ENCODE measurements at regions not wholly inside any gene's neighbourhood (a gene's known extent, or its start where the extent isn't known, plus 50 kb on each side); places are given as distances from the start of the nearest gene placed in this dataset.
A peak's percentile ranks its signal among the peaks of the same experiment; 100 is the strongest.

- DNase-seq (ENCODE audit: low spot score) = no peak
Measured at GRCh38 chr7:35386816-35387706, 133.2 kb upstream of the TBX20 start.

DNA sequence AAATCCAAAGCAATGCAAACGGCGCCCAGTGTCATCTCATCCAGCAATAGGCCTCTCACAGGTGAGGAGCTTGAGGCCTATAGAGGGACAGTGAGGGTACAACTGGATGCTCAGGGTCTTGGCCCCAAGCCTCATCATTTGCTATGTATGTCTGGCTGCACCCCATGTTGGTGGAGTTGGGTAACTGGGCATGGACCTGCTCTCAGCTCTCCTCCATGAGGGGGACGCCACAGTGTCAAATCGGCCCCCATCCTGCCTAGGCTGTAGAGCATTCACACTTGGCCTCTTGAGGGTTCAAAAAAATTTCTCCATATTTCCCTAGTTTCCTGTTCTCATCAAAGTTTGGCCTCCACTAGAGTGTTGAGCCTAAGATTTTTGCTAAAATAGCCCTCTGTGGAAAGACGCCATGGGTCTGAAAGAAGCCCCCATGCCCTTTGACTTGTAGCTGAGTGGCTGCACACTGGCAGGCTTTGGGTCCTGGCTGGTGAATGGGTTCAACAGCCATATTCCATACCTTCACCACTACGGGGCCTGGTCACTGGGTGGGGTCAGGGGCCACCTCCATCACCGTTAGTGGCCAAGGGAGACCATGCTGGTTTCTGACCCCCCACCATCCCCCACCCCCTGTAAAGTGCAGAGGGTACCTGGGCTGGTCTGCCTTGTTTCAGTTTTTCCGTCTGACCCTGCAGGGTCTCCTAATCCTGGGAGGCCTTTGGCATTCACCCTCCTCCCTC, 132.3 kb upstream of the TBX20 start:
- DNase-seq (ENCODE audit: low spot score) = no peak

GRCh38 chr7:35384761-35385700, 131.1 kb upstream of the TBX20 start:
- DNase-seq (ENCODE audit: low spot score) = no peak

GRCh38 chr7:35380739-35381224, 126.9 kb upstream of the TBX20 start:
- no peak for DNase-seq (ENCODE audit: low spot score)

DNA sequence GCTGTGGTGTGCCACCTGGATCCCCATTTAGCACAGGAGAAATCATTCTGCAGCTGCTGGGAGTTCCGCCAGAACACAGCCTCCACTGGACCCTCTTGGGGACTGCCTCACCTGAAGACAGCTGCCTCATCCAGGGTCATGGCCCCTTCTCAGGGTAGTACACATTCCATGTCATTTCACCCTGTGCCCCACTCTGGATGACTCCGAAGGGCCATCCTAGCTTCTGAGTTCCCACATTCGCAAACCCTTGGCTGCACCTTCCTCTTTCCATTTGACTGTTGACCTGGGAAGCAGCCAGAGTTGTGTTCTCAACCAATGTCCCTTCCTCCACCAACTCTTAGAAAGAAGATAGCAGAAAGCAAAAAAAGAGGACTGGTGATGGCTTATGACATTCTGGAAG, 125.6 kb upstream of the TBX20 start:
- DNase-seq (ENCODE audit: low spot score) = no peak

DNA sequence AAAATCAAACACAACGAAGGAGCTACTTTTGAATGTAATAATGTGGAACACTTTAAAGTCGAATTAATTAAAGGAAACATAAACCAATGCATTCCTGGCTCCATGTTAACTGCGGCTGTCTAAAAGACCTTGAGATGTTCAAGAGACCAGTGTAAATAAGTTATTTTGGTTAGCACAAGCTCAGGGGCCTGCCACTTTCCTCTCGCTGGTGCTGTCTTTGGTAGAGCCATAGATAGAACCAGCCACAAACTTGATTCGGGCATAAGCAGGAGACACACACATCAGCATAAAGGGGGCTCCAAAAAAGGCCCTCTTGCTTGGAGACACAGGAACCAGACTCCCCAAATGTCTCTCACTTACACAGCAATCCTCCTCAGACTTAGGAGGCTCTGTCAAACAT, 121.6 kb upstream of the TBX20 start:
- DNase-seq (ENCODE audit: low spot score) = no peak

DNA sequence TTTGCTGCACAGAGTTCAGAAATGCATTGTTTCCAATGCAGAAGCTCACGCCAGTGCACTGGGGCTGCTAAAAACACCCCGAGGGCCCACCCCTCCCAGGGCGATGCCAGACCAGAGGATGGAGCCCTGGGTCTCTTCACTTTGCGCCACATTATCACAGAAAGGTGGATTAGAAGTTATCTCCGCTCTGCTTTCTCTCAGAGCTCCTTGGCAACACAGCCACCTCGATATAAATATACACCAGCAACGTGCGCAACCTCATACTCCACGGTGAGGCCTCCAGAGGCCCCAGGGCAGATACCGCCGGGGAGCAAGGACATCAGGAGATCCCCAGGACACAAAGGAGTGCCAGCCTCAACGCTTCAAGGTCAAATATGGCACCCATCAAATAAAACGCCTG, 121.0 kb upstream of the TBX20 start:
- peak; percentile 13 for DNase-seq (ENCODE audit: low spot score)

DNA sequence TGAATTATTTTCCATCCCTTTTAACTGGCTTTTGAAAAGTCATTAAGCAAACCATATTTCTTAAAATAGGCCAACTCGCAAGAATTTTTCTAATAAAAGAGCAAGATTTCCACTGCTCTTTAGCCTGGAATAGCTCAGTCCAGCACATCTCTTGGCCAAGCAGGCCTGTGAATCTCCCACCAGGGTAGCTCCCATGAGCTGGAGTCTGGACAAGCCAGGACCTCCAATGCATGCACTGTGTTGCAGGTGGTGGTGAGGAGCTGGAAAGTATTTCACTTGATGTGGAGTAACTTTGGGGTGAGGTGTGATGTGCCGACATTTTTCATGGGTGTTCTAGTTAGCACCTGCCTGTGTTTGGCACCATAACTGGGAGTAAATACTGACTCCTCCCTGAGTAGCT, 117.3 kb upstream of the TBX20 start:
- no peak for DNase-seq (ENCODE audit: low spot score)

GRCh38 chr7:35370687-35371086, 116.8 kb upstream of the TBX20 start:
- DNase-seq (ENCODE audit: low spot score) = no peak

- DNase-seq (ENCODE audit: low spot score) = no peak
Measured at GRCh38 chr7:35366167-35367155, 112.6 kb upstream of the TBX20 start.

DNA sequence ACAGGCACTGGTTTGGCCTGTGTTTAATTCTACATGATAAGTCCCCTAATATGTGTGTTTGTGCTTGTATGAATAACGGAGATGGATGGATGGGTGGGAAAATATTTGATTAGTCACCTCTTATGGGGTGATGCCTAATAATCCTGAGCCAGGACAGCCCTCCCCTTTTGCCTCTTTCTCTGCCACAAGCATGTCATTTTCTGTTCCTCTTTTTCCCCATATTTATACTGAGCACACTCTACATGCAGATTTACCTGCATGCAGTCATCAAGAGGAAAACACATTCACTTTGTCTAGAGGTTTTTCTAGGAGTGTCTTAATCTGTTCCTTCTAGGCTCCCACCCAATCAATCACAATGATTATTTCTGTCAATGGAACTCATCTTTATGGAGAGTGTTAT, 111.6 kb upstream of the TBX20 start:
- no peak for DNase-seq (ENCODE audit: low spot score)

- no peak for DNase-seq (ENCODE audit: low spot score)
Measured at GRCh38 chr7:35362341-35362740, 108.4 kb upstream of the TBX20 start.

DNA sequence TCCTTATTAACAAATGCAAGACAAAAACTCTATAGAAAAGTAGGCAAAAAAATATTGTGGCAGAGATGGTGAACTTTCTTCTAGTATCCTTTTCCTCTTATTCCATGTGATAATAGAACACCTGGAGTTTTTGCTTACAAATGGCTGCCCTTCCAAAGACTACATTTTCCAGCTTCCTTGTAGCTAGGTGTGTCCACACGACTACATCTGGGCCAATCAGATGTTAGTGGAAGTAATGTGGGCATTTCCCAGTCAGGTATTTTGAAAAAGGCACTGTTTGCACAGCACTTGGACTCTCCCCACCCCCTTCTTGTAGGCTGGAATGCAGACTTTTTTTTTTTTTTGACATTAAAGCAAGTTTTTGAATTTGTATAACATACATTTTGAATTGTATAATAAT, 105.5 kb upstream of the TBX20 start:
- no peak for DNase-seq (ENCODE audit: low spot score)

DNA sequence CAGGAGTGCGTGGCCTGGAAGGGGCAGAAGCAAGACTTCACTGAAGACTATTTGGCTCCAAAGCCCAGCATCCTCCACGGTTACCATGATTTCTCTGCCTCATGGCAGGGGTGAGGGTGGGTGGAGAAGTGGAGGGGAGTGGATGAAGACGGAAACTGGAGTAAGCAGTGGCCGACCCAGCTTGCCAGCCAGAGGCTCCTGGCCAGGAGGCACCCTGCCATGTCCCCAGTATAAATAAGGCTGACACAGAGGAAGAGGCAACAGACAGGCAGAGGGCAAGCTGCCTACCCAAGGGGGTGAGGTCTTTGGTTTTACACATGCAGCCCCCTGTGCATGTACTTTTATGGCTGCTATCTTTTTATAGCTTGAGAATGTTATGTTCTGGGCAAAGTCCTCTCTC, 102.6 kb upstream of the TBX20 start:
- DNase-seq (ENCODE audit: low spot score) = no peak

DNA sequence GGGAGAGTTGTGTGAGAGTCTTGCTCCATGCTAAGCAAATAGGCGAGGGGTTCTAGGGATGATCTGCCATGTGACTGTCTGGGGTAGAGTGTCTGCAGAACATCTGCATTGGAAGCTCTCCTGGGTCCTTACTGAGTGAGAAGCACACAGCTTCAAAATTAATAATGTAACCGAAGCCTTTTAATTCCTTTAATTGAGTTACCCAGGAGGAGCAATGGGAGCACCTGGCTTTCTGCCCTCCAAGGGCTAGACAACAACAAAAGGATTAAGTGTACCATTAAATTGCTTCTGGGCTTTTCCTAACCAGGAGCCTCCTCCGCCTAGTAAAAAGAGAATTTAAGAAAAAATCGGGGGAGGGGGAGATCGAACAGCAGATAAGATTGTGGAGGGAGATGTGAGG, 102.0 kb upstream of the TBX20 start:
- no peak for DNase-seq (ENCODE audit: low spot score)

- no peak for DNase-seq (ENCODE audit: low spot score)
Measured at GRCh38 chr7:35355199-35355598, 101.3 kb upstream of the TBX20 start.

DNA sequence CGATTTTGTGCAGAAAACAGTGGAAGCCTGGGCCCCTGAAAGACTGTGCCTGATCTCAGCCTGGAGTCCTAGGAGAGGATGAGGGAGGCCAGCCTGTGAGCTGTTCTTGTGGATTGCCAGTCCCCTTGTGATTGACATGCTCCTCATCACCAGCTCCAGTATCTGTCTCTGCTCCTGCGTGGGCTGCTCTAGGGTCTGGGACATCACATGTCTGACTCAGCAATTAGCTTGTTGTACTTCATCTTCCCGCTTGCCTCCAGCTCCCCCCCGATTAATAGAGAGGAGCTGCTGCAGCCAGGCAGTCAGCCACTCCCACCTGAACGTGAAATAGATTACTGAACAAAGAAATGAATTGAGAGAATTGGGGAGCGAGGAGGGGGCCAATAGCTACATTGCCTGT, 99.6 kb upstream of the TBX20 start:
- no peak for DNase-seq (ENCODE audit: low spot score)

- DNase-seq (ENCODE audit: low spot score) = no peak
Measured at GRCh38 chr7:35351466-35351865, 97.6 kb upstream of the TBX20 start.

- no peak for DNase-seq (ENCODE audit: low spot score)
Measured at GRCh38 chr7:35348611-35349400, 94.9 kb upstream of the TBX20 start.

DNA sequence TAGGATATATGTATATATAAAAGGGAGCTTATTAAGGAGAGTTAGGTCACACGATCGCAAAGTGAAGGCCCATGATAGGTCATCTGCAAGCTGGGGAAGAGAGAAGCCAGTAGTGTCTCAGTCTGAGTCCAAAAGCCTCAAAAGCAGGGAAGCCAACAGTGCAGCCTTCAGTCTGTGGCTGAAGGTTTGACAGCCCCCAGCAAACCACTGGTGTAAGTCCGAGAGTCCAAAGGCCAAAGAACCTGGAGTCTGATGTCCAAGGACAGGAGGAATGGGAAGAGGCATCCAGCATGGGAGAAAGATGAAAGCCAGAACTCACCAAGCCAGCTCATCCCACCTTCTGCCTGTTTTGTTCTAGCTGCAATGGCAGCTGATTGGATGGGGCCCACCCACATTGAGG, 88.9 kb upstream of the TBX20 start:
- no peak for DNase-seq (ENCODE audit: low spot score)
